ENCODE measurements at regions not wholly inside any gene's neighbourhood (a gene's known extent, or its start where the extent isn't known, plus 50 kb on each side); places are given as distances from the start of the nearest gene placed in this dataset.

GRCh38 chr20:63145156-63145555 lies 70.8 kb downstream of the YTHDF1 start:
- H3K27ac Mint-ChIP-seq, result no peak overlapping the region
- POLR2A ChIA-PET, result no interaction called here
- TF ChIP-seq E2F5 (CRISPR knock-in tag; IDR thresholded peaks at IDR 0.05) (no peak), CTCF (IDR thresholded peaks at IDR 0.05) (no peak), AFF4 (CRISPR knock-in tag; IDR thresholded peaks at IDR 0.05; ENCODE audit: borderline replicate concordance) (no peak), NR2C2 (CRISPR knock-in tag; IDR thresholded peaks at IDR 0.05) (no peak), CREM (CRISPR knock-in tag; IDR thresholded peaks at IDR 0.05) (no peak), NFE2L1 (CRISPR knock-in tag; IDR thresholded peaks at IDR 0.05) (no peak), ATF2 (CRISPR knock-in tag; IDR thresholded peaks at IDR 0.05; ENCODE audit: borderline replicate concordance, low read depth) (no peak), TCF7 (CRISPR knock-in tag; IDR thresholded peaks at IDR 0.05; ENCODE audit: low read depth) (no peak), ATF3 (CRISPR knock-in tag; conservative IDR thresholded peaks at IDR 0.05) (no peak), FOXP1 (CRISPR knock-in tag; IDR thresholded peaks at IDR 0.05; ENCODE audit: borderline replicate concordance) (no peak), MLX (CRISPR knock-in tag; IDR thresholded peaks at IDR 0.05) (no peak), CBFB (CRISPR knock-in tag; IDR thresholded peaks at IDR 0.05; ENCODE audit: low read depth) (no peak), FOXP4 (CRISPR knock-in tag; IDR thresholded peaks at IDR 0.05) (no peak), ARID4B (CRISPR knock-in tag; IDR thresholded peaks at IDR 0.05; ENCODE audit: borderline replicate concordance) (no peak), ZNF263 (CRISPR knock-in tag; IDR thresholded peaks at IDR 0.05; ENCODE audit: low read depth) (no peak), MYBL2 (CRISPR knock-in tag; IDR thresholded peaks at IDR 0.05) (no peak), ZNF423 (CRISPR knock-in tag; IDR thresholded peaks at IDR 0.05) (no peak), HMGA2 (CRISPR knock-in tag; IDR thresholded peaks at IDR 0.05) (no peak), ZNF512 (CRISPR knock-in tag; IDR thresholded peaks at IDR 0.05; ENCODE audit: borderline replicate concordance) (no peak), GABPB1 (CRISPR knock-in tag; IDR thresholded peaks at IDR 0.05) (no peak)
- ATAC-seq (no peak), DNase-seq (ENCODE audit: low spot score) (no peak)
- peaks cover 46% of the 10 kb centered on the region for H3K9me3 Mint-ChIP-seq
- peaks cover 8% of the 10 kb centered on the region for H3K27me3 Mint-ChIP-seq (ENCODE audit: low read depth)
- CTCF ChIA-PET, result no interaction called here
- H3K4me3 Mint-ChIP-seq, result no peak overlapping the region
- H3K36me3 Mint-ChIP-seq, result peaks cover 21% of the 10 kb centered on the region
- peaks cover 8% of the 10 kb centered on the region for H3K4me1 Mint-ChIP-seq

Measured in WTC11 (cell line).